Heart left ventricle (tissue), 16 donors: ENCODE measurements at regions not wholly inside any gene's neighbourhood (a gene's known extent, or its start where the extent isn't known, plus 50 kb on each side); places are given as distances from the start of the nearest gene placed in this dataset.
"Not testable (repeated sequence)": the region's sequence is repeated elsewhere in the genome, so short reads cannot be mapped to it uniquely, and the experiment has no call there.

Source experiments
- ATAC-seq, 4 donors: fragments of 200-7000 bp; cut with Tn5 transposase; one replicate each; pipeline ENCODE4 v1.9.1; 2020 to 2022; ENCODE audit warnings: moderate library complexity in 4 of 4, mild to moderate bottlenecking in 3 of 4, moderate number of reproducible peaks in 1 of 4
- DNase-seq, 5 donors: peaks; one replicate each; pipeline ENCODE4 v3.0.0-alpha.2; 2020
- H3K27ac ChIP-seq, 12 donors: fragments of 200-600 bp; sonication (generic) in 4 of 12; one replicate each; pipeline versions ENCODE4 v1.5.0 to v1.8.0; 2016 to 2022; ENCODE audit warnings: mild to moderate bottlenecking in 2 of 12
- H3K27me3 ChIP-seq, 9 donors: fragments of 200-600 bp; sonication (generic) in 2 of 9; one replicate each; pipeline versions ENCODE4 v1.5.1 to v1.8.0; 2016 to 2022; ENCODE audit warnings: mild to moderate bottlenecking in 3 of 9
- H3K36me3 ChIP-seq, 9 donors: fragments of 200-600 bp; sonication (generic) in 2 of 9; one replicate each; pipeline versions ENCODE4 v1.5.0 to v1.8.0; 2018 to 2022; ENCODE audit warnings: mild to moderate bottlenecking in 2 of 9
- H3K4me1 ChIP-seq, 12 donors: fragments of 200-600 bp; sonication (generic) in 4 of 12; one replicate each; pipeline versions ENCODE4 v1.5.0 to v1.8.0; 2016 to 2022; ENCODE audit warnings: mild to moderate bottlenecking in 3 of 12
- H3K4me3 ChIP-seq, 12 donors: fragments of 200-600 bp; sonication (generic) in 4 of 12; one replicate each; pipeline versions ENCODE4 v1.5.0 to v1.8.0; 2017 to 2022; ENCODE audit warnings: mild to moderate bottlenecking in 9 of 12, moderate library complexity in 4 of 12
- H3K9me3 ChIP-seq, 12 donors: fragments of 200-600 bp; sonication (generic) in 4 of 12; one replicate each; pipeline versions ENCODE4 v1.5.0 to v1.8.0; 2016 to 2022; ENCODE audit warnings: mild to moderate bottlenecking in 1 of 12
- POLR2A ChIP-seq, 2 donors: fragments of 450-650 bp; IDR thresholded peaks; one replicate each; pipeline ENCODE4 v1.6.1; 2017; ENCODE audit warnings: antibody characterized with exemption in 2 of 2, mild to moderate bottlenecking in 2 of 2, moderate library complexity in 2 of 2
- WGBS, 4 donors: extraction: QIAGEN DNeasy Blood & Tissue Kit in 2 of 4; methylation state at CpG; one replicate each; pipeline versions ENCODE4 v1.1.5 to v1.1.7; 2013 to 2018; 5-methylcytosine and 5-hydroxymethylcytosine counted together
- intact Hi-C, 10 donors: fragments of 100-400 bp; cut with DNase I; formaldehyde crosslinking; loops; one replicate each; pipeline versions ENCODE4 v1.11.1 to v1.14.2; 2022
- TF ChIP-seq, protein P1 (sequence below), 12 donors: fragments of 200-600 bp; sonication (generic) in 4 of 12; IDR thresholded peaks; one replicate each; pipeline versions ENCODE4 v1.5.0 to v1.8.0; 2018 to 2022; ENCODE audit warnings: antibody characterized with exemption in 12 of 12, mild to moderate bottlenecking in 5 of 12
- donor health status: ischemic (EF 13 %, LVEDD 7.1; RV severe dilation, severe dysfunction).
- donor health status: healthy with polysubstance abuse.
- donor health status: DM: no; HTN: yes; CAD: no.
- donor health status: DM: no; HTN: no; CAD: no.
- donor health status: ischemic (EF 25% LVEDD 6.9; RV normal size, moderate dysfunction).
- donor health status: ischemic (EF 25% LVEDD 5.7; RV mildly dilated, moderate dysfunction).
- donor health status: healthy.
- donor health status: DM: yes; HTN: yes; CAD: no.
- donor health status: ischemic (EF 35%, LVEDD 5.7; RV mildly dilated, moderate dysfunction).
- donor health status: nonischemic (EF 11% LVEDD 7.7; RV severe dilation, severe dysfunction).
- donor health status: DM: yes; HTN: yes; CAD: no.
- donor health status: PGD.
- donor health status: ischemic (EF 29% LVEDD 5.4; RV normal size, mild dysfunction).
- donor health status: nonischemic (EF 23%, LVEDD 6.1; RV moderate dilation, normal function).

DNA sequence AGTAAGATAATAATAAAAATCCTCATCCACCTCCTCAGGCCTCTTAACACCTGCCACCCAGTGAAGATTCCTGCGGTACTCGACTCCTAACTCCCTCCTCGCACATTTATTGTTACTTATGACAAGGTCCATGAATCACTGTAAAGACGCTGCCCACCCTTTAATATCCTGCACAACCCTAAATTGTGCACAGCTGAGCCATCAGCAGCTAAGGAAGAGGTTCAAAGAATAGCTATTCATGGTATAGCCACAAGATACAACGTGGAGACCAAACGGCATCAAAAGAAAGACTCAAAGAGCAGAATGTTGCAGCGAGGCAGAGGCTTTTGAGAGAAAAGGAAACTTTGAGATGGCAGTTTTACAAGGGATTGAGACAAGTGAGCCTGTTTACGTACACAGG, 266.3 kb downstream of the SATB2 start:
- 62 to 73% (median 64%) methylated on average over 8 of the region's 8 CpGs for WGBS, 4 donors
- intact Hi-C loops = no loop called here
- Histone ChIP-seq H3K9me3 (no peaks in the 10 kb centered on the region), H3K36me3 (no peaks in the 10 kb centered on the region), H3K27me3 (no peaks in the 10 kb centered on the region), H3K27ac (no peak overlapping the region), H3K4me3 (no peak overlapping the region), H3K4me1 (no peaks in the 10 kb centered on the region)
- no peak for TF ChIP-seq POLR2A (IDR thresholded peaks at IDR 0.05)
- TF ChIP-seq, protein P1, sequence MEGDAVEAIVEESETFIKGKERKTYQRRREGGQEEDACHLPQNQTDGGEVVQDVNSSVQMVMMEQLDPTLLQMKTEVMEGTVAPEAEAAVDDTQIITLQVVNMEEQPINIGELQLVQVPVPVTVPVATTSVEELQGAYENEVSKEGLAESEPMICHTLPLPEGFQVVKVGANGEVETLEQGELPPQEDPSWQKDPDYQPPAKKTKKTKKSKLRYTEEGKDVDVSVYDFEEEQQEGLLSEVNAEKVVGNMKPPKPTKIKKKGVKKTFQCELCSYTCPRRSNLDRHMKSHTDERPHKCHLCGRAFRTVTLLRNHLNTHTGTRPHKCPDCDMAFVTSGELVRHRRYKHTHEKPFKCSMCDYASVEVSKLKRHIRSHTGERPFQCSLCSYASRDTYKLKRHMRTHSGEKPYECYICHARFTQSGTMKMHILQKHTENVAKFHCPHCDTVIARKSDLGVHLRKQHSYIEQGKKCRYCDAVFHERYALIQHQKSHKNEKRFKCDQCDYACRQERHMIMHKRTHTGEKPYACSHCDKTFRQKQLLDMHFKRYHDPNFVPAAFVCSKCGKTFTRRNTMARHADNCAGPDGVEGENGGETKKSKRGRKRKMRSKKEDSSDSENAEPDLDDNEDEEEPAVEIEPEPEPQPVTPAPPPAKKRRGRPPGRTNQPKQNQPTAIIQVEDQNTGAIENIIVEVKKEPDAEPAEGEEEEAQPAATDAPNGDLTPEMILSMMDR (IDR thresholded peaks at IDR 0.05) = no peak
- DNase-seq (no peak), ATAC-seq (no peak)

DNA sequence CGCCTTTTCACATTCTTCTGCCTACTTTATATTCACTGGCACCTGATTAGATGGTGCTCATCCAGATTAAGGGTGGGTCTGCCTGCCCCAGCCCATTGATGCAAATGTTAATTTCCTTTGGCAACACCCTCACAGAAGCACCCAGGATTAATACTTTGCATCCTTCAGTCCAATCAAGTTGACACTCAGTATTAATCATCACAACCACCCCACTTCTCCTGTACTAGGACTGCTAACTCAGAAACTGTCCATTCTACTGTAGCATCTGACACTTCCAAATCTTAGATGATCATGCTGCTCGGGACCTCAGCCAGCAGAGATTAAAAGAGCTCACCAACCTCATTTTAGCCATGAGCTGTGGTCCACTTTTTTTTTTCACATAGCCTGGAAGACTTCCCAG, 268.5 kb downstream of the SATB2 start:
- TF ChIP-seq, protein P1 (IDR thresholded peaks at IDR 0.05) = no peak
- no peak for TF ChIP-seq POLR2A (IDR thresholded peaks at IDR 0.05)
- intact Hi-C loops = no loop called here

DNA sequence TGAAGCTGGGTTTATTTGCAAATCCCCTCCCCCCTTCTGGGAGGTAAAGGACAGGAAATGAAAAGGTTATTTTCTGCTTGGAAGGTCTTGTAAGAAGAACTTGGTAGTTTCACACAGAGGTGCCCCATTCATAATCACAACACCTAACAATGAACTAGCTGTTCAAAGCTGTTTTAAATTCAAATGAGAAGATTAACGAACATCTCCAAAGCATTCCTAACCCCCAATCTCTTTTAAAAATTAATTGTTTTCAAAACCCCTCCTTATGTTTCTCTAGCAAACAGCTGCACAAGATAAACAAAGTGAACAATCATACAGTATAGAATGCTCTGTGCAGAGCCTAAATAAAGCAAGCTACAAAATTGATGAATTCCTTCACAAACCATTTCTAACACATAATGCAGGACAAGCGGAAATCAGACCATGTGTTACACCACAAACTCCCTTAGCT, 271.4 kb downstream of the SATB2 start:
- TF ChIP-seq POLR2A (IDR thresholded peaks at IDR 0.05) = no peak
- TF ChIP-seq, protein P1 (IDR thresholded peaks at IDR 0.05) = no peak
- ATAC-seq (no peak), DNase-seq (no peak)
- Histone ChIP-seq H3K36me3 (no peaks in the 10 kb centered on the region), H3K27ac (no peak overlapping the region), H3K9me3 (no peaks in the 10 kb centered on the region), H3K27me3 (no peaks in the 10 kb centered on the region), H3K4me1 (no peaks in the 10 kb centered on the region), H3K4me3 (no peak overlapping the region)
- intact Hi-C loops = no loop called here
- 44 to 53% (median 47%) methylated on average over 2 of the region's 2 CpGs for WGBS, 4 donors

More for the DNA sequence above, 268.5 kb downstream of the SATB2 start:
- ATAC-seq (no peak), DNase-seq (no peak)
- H3K27ac ChIP-seq = no peak overlapping the region
- no peak overlapping the region for H3K4me3 ChIP-seq
- no peaks in the 10 kb centered on the region for H3K36me3 ChIP-seq
- H3K4me1 ChIP-seq = no peaks in the 10 kb centered on the region
- H3K27me3 ChIP-seq = no peaks in the 10 kb centered on the region
- H3K9me3 ChIP-seq = no peaks in the 10 kb centered on the region
- WGBS, 4 donors = 46 to 68% (median 64%) methylated on average over 2 of the region's 2 CpGs

DNA sequence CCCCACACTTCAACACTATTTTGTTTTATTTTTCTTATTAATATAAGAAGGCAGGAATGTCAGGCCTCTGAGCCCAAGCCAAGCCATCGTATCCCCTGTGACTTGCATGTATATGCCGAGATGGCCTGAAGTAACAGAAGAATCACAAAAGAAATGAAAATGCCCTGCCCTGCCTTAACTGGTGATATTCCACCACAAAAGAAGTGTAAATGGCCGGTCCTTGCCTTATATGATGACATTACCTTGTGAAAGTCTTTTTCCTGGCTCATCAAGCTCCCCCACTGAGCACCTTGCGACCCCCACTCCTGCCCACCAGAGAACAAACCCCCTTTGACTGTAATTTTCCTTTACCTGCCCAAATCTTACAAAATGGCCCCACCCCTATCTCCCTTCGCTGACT, 272.6 kb downstream of the SATB2 start:
- intact Hi-C loops, H3K9me3 ChIP-seq, H3K27ac ChIP-seq, H3K36me3 ChIP-seq, ATAC-seq, H3K27me3 ChIP-seq, H3K4me3 ChIP-seq, H3K4me1 ChIP-seq, DNase-seq: not testable (repeated sequence)
- 55 to 63% (median 60%) methylated on average over 5 of the region's 5 CpGs for WGBS, 4 donors
